ENCODE measurements at regions not wholly inside any gene's neighbourhood (a gene's known extent, or its start where the extent isn't known, plus 50 kb on each side); places are given as distances from the start of the nearest gene placed in this dataset.
"Not testable (repeated sequence)": the region's sequence is repeated elsewhere in the genome, so short reads cannot be mapped to it uniquely, and the experiment has no call there.

GRCh38 chr10:28910956-28911355 is 233.6 kb downstream of the BAMBI start (continued):
- TF ChIP-seq REST (IDR thresholded peaks at IDR 0.05; ENCODE audit: unreplicated experiment) (no peak), JUNB (IDR thresholded peaks at IDR 0.05; ENCODE audit: unreplicated experiment) (no peak), ZNF114 (CRISPR knock-in tag; IDR thresholded peaks at IDR 0.05) (no peak), NANOG (IDR thresholded peaks at IDR 0.05; ENCODE audit: borderline replicate concordance) (no peak)

GRCh38 chr10:28911511-28911910 is 234.2 kb downstream of the BAMBI start:
- not testable (repeated sequence) for H3K36me3 Mint-ChIP-seq (ENCODE audit: low read depth); H3K4me3 Mint-ChIP-seq; H3K9me2 ChIP-seq (ENCODE audit: insufficient read depth); H3K4me1 Mint-ChIP-seq; H3K27ac ChIP-seq (ENCODE audit: low read depth); H3K4me1 ChIP-seq (ENCODE audit: insufficient read depth); H4K20me1 ChIP-seq (replicated peaks; ENCODE audit: insufficient read depth); H3K36me3 ChIP-seq (ENCODE audit: insufficient read depth); H3K27me3 ChIP-seq (ENCODE audit: insufficient read depth); H3K9me3 Mint-ChIP-seq; H3K4me3 ChIP-seq; DNase-seq (ENCODE audit: low spot score); H3K27me3 Mint-ChIP-seq (ENCODE audit: insufficient read depth, low read depth, poor library complexity); H3K4me2 ChIP-seq; H2AFZ ChIP-seq; H3F3A ChIP-seq (replicated peaks; ENCODE audit: low read depth); ATAC-seq; H3K79me2 ChIP-seq (replicated peaks; ENCODE audit: insufficient read depth); H3K27ac Mint-ChIP-seq

GRCh38 chr10:28912017-28912783 is 234.9 kb downstream of the BAMBI start:
- Histone ChIP-seq H3K27ac (ENCODE audit: low read depth) (no peak overlapping the region), H3K9me2 (ENCODE audit: insufficient read depth) (no peaks in the 10 kb centered on the region; the same call in 1 of the 2 replicates), H3K79me2 (replicated peaks; ENCODE audit: insufficient read depth) (no peaks in the 10 kb centered on the region), H3K4me2 (no peak overlapping the region), H2AFZ (no peak overlapping the region), H3K36me3 (ENCODE audit: insufficient read depth) (no peaks in the 10 kb centered on the region), H3K4me1 (ENCODE audit: insufficient read depth) (no peaks in the 10 kb centered on the region), H3K27me3 (ENCODE audit: insufficient read depth) (no peaks in the 10 kb centered on the region), H4K20me1 (replicated peaks; ENCODE audit: insufficient read depth) (no peaks in the 10 kb centered on the region), H3F3A (replicated peaks; ENCODE audit: low read depth) (no peaks in the 10 kb centered on the region), H3K4me3 (no peak overlapping the region)
- no peaks in the 10 kb centered on the region for H3K9me3 Mint-ChIP-seq
- ATAC-seq (no peak), DNase-seq (ENCODE audit: low spot score) (no peak)
- no peak overlapping the region for H3K27ac Mint-ChIP-seq
- H3K36me3 Mint-ChIP-seq (ENCODE audit: low read depth) = no peaks in the 10 kb centered on the region
- no peak for TF ChIP-seq POLR2AphosphoS5 (IDR thresholded peaks at IDR 0.05; ENCODE audit: low read depth)
- no peak for TF ChIP-seq STAT1 (IDR thresholded peaks at IDR 0.05; ENCODE audit: unreplicated experiment)
- TF ChIP-seq CREB1 (CRISPR knock-in tag; IDR thresholded peaks at IDR 0.05; ENCODE audit: low read depth) = no peak
- no peaks in the 10 kb centered on the region for H3K4me1 Mint-ChIP-seq
- H3K4me3 Mint-ChIP-seq = no peak overlapping the region
- H3K27me3 Mint-ChIP-seq (ENCODE audit: insufficient read depth, low read depth, poor library complexity) = peaks cover 4% of the 10 kb centered on the region

Data from GM23338 (cell line).